ENCODE measurements at regions not wholly inside any gene's neighbourhood (a gene's known extent, or its start where the extent isn't known, plus 50 kb on each side); places are given as distances from the start of the nearest gene placed in this dataset.

DNA sequence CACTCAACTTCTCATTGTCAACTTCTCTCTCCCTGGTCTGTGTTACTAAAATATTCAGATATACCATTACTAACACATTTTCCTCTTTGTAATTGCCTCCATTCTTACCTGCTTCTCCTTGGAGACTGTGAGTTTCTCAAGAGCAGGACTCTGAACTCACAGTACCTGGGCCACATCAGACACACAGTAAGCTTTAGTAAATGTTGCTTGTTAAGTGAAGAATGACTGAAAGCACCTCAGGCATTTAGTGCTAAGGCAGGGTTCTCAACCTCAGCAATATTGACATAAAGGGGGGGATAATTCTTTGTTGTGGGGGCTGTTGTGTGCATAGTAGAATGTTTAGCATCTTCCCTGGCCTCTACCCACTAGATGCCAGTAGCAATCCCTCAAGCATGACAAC lies 72.0 kb upstream of the RAB11FIP2 start:
- Histone ChIP-seq H2BK15ac (replicated peaks; ENCODE audit: low read depth) (no peak overlapping the region), H3K56ac (ENCODE audit: low read length) (no peak overlapping the region), H3K23ac (ENCODE audit: low read length) (no peak overlapping the region), H4K5ac (ENCODE audit: low read length) (no peak overlapping the region), H3K27me3 (ENCODE audit: insufficient read depth, low read length, poor library complexity) (no peaks in the 10 kb centered on the region), H4K8ac (ENCODE audit: low read depth, low read length) (no peak overlapping the region), H2BK5ac (ENCODE audit: low read length) (no peak overlapping the region), H3K9ac (ENCODE audit: low read length) (no peak overlapping the region), H3K27ac (ENCODE audit: low read depth, low read length) (no peak overlapping the region), H2AK5ac (ENCODE audit: low read length) (no peak overlapping the region), H3K36me3 (ENCODE audit: control insufficient read depth, insufficient read depth, low read length) (no peaks in the 10 kb centered on the region), H3K4ac (ENCODE audit: low read depth, low read length) (no peak overlapping the region), H2BK120ac (ENCODE audit: low read depth, low read length) (no peak overlapping the region), H3K4me2 (ENCODE audit: low read length) (no peak overlapping the region), H3K18ac (ENCODE audit: low read length) (no peak overlapping the region), H3K4me1 (ENCODE audit: control insufficient read depth, low read depth, low read length) (no peaks in the 10 kb centered on the region), H3K4me3 (ENCODE audit: low read length) (no peak overlapping the region), H3K79me1 (ENCODE audit: low read length) (no peaks in the 10 kb centered on the region), H3K79me2 (ENCODE audit: control insufficient read depth, insufficient read depth, low read length) (no peaks in the 10 kb centered on the region)
- DNase-seq: no peak

DNA sequence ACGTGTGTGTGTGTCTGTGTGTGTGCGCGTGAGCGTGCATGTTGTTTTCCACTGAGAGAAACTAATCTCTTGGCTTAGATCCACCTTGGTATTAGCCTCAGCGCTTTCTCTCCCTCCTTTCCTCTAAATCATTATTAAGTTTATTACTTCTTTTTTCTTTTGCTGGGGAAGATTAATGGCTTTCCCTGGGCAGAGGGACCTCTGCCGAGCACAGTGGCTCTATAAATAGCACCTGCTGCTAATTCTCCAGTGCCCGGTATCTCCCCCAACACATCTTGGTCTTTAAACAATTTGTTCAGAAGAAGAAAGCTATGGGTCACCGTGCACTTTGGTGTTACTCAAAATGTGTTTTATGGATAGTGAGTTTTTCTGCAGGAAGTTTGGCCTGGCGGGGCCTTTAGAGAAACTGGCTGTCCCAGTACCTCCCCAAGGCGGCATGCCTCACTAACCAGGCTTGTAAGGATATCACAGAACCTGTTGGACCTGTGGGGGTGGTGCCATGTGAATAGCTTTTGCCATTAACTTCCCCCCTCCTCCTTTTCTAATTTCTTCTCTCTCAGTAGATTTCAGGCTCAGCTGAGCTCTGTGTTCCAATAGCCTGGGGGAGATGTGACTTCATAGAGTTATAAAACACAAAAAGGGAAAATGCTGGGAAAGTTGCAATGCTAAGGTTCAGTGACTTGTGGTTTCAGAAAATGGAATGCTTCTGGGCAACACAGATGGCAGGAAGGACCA lies 70.1 kb upstream of the RAB11FIP2 start:
- Histone ChIP-seq H4K5ac (ENCODE audit: low read length) (no peak overlapping the region), H3K9ac (ENCODE audit: low read length) (no peak overlapping the region), H3K36me3 (ENCODE audit: control insufficient read depth, insufficient read depth, low read length) (no peaks in the 10 kb centered on the region), H3K4ac (ENCODE audit: low read depth, low read length) (no peak overlapping the region), H3K79me2 (ENCODE audit: control insufficient read depth, insufficient read depth, low read length) (no peaks in the 10 kb centered on the region), H3K4me1 (ENCODE audit: control insufficient read depth, low read depth, low read length) (no peaks in the 10 kb centered on the region), H2BK5ac (ENCODE audit: low read length) (no peak overlapping the region), H2BK120ac (ENCODE audit: low read depth, low read length) (no peak overlapping the region), H3K4me3 (ENCODE audit: low read length) (no peak overlapping the region), H3K79me1 (ENCODE audit: low read length) (no peaks in the 10 kb centered on the region), H3K4me2 (ENCODE audit: low read length) (no peak overlapping the region), H3K23ac (ENCODE audit: low read length) (no peak overlapping the region), H2BK15ac (replicated peaks; ENCODE audit: low read depth) (no peak overlapping the region), H3K27me3 (ENCODE audit: insufficient read depth, low read length, poor library complexity) (no peaks in the 10 kb centered on the region), H2AK5ac (ENCODE audit: low read length) (no peak overlapping the region), H3K18ac (ENCODE audit: low read length) (no peak overlapping the region), H4K8ac (ENCODE audit: low read depth, low read length) (no peak overlapping the region), H3K27ac (ENCODE audit: low read depth, low read length) (no peak overlapping the region), H3K56ac (ENCODE audit: low read length) (no peak overlapping the region)
- no peak for DNase-seq
- WGBS (ENCODE audit: extremely low coverage, insufficient coverage, low lambda C conversion rate): no CpG with 5 or more reads among the region's 10 CpGs

DNA sequence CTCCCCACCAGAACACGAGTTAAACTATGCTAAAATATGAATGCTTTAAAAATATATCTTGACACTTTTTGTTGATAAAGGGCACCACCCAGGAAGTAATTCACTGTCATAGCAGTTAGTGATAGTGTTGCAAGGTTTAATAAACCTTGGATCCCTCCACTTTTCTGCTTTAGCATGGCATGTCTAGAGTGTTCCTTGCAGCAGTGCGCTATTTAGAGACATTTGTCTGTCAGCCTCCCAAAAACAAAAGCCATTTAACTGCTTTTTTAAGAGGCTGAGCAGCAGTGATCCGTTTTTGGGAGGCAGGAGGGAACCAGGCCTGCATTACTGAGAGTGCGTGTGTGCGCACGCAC lies 69.6 kb upstream of the RAB11FIP2 start:
- no peak for DNase-seq
- Histone ChIP-seq H2BK5ac (ENCODE audit: low read length) (no peak overlapping the region), H3K4me2 (ENCODE audit: low read length) (no peak overlapping the region), H2BK15ac (replicated peaks; ENCODE audit: low read depth) (no peak overlapping the region), H3K9ac (ENCODE audit: low read length) (no peak overlapping the region), H4K5ac (ENCODE audit: low read length) (no peak overlapping the region), H3K18ac (ENCODE audit: low read length) (no peak overlapping the region), H3K36me3 (ENCODE audit: control insufficient read depth, insufficient read depth, low read length) (no peaks in the 10 kb centered on the region), H2AK5ac (ENCODE audit: low read length) (no peak overlapping the region), H3K79me2 (ENCODE audit: control insufficient read depth, insufficient read depth, low read length) (no peaks in the 10 kb centered on the region), H3K27me3 (ENCODE audit: insufficient read depth, low read length, poor library complexity) (no peaks in the 10 kb centered on the region), H2BK120ac (ENCODE audit: low read depth, low read length) (no peak overlapping the region), H3K79me1 (ENCODE audit: low read length) (no peaks in the 10 kb centered on the region), H4K8ac (ENCODE audit: low read depth, low read length) (no peak overlapping the region), H3K4me1 (ENCODE audit: control insufficient read depth, low read depth, low read length) (no peaks in the 10 kb centered on the region), H3K23ac (ENCODE audit: low read length) (no peak overlapping the region), H3K27ac (ENCODE audit: low read depth, low read length) (no peak overlapping the region), H3K4ac (ENCODE audit: low read depth, low read length) (no peak overlapping the region), H3K56ac (ENCODE audit: low read length) (no peak overlapping the region), H3K4me3 (ENCODE audit: low read length) (no peak overlapping the region)
- WGBS (ENCODE audit: extremely low coverage, insufficient coverage, low lambda C conversion rate): no CpG with 5 or more reads among the region's 6 CpGs

DNA sequence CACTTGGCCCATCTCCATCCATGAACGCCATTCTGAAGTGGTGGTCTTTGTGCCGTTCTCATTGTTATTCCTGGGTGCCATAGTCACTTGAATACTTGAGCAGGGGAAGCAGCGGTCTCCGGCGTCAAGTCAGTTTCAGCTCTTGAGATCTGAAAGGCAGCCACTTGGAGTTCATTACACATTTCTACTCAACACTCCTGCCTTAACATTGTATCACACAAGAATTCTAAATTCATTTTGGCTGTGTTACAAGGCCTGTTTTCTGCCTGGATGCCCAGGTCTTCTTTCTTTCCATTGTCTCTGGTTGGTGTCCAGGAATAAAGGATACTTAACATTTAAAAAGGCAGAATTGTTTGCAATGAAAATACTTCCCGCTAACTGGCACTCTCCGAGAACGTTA lies 69.0 kb upstream of the RAB11FIP2 start:
- Histone ChIP-seq H3K4me3 (ENCODE audit: low read length) (no peak overlapping the region), H2AK5ac (ENCODE audit: low read length) (no peak overlapping the region)

DNA sequence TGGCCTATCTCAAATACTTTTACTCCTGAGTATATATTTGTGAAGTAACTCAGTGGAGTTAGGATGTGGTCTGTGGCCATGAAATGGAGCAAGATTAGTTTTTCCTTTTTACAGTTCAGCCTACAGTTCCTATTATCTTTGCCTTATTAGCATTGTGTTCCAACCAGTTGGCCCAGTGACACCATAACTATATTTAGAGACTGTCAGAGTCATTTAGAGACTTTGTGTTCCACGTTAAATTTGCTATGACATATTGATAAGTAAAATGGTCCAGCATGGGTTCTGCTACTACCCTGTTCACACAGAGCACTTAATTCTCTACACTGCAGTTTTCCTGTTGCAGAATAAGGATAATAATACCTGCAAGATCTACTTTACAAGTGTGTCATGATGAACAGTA lies 68.3 kb upstream of the RAB11FIP2 start:
- Histone ChIP-seq H2BK15ac (replicated peaks; ENCODE audit: low read depth) (no peak overlapping the region), H3K79me2 (ENCODE audit: control insufficient read depth, insufficient read depth, low read length) (no peaks in the 10 kb centered on the region), H3K27me3 (ENCODE audit: insufficient read depth, low read length, poor library complexity) (no peaks in the 10 kb centered on the region), H3K4me3 (ENCODE audit: low read length) (no peak overlapping the region), H3K4me1 (ENCODE audit: control insufficient read depth, low read depth, low read length) (no peaks in the 10 kb centered on the region), H3K36me3 (ENCODE audit: control insufficient read depth, insufficient read depth, low read length) (no peaks in the 10 kb centered on the region), H3K23ac (ENCODE audit: low read length) (no peak overlapping the region), H3K18ac (ENCODE audit: low read length) (no peak overlapping the region), H3K79me1 (ENCODE audit: low read length) (no peaks in the 10 kb centered on the region), H3K4ac (ENCODE audit: low read depth, low read length) (no peak overlapping the region), H4K5ac (ENCODE audit: low read length) (no peak overlapping the region), H4K8ac (ENCODE audit: low read depth, low read length) (no peak overlapping the region), H3K4me2 (ENCODE audit: low read length) (no peak overlapping the region), H2BK120ac (ENCODE audit: low read depth, low read length) (no peak overlapping the region), H3K27ac (ENCODE audit: low read depth, low read length) (no peak overlapping the region), H2AK5ac (ENCODE audit: low read length) (no peak overlapping the region), H2BK5ac (ENCODE audit: low read length) (no peak overlapping the region), H3K56ac (ENCODE audit: low read length) (no peak overlapping the region), H3K9ac (ENCODE audit: low read length) (no peak overlapping the region)
- no CpG with 5 or more reads among the region's 1 CpG for WGBS (ENCODE audit: extremely low coverage, insufficient coverage, low lambda C conversion rate)
- DNase-seq: no peak

More for the DNA sequence above, 69.0 kb upstream of the RAB11FIP2 start:
- no peaks in the 10 kb centered on the region for H3K4me1 ChIP-seq (ENCODE audit: control insufficient read depth, low read depth, low read length)
- H3K4me2 ChIP-seq (ENCODE audit: low read length): no peak overlapping the region
- no peaks in the 10 kb centered on the region for H3K27me3 ChIP-seq (ENCODE audit: insufficient read depth, low read length, poor library complexity)
- H2BK5ac ChIP-seq (ENCODE audit: low read length): no peak overlapping the region
- H3K18ac ChIP-seq (ENCODE audit: low read length): no peak overlapping the region
- no peaks in the 10 kb centered on the region for H3K36me3 ChIP-seq (ENCODE audit: control insufficient read depth, insufficient read depth, low read length)
- H2BK120ac ChIP-seq (ENCODE audit: low read depth, low read length): no peak overlapping the region
- H3K79me2 ChIP-seq (ENCODE audit: control insufficient read depth, insufficient read depth, low read length): no peaks in the 10 kb centered on the region
- no peak overlapping the region for H4K5ac ChIP-seq (ENCODE audit: low read length)
- no peak overlapping the region for H3K4ac ChIP-seq (ENCODE audit: low read depth, low read length)
- no CpG with 5 or more reads among the region's 8 CpGs for WGBS (ENCODE audit: extremely low coverage, insufficient coverage, low lambda C conversion rate)
- H3K79me1 ChIP-seq (ENCODE audit: low read length): no peaks in the 10 kb centered on the region
- no peak overlapping the region for H3K27ac ChIP-seq (ENCODE audit: low read depth, low read length)
- no peak overlapping the region for H3K56ac ChIP-seq (ENCODE audit: low read length)
- H3K9ac ChIP-seq (ENCODE audit: low read length): no peak overlapping the region
- no peak for DNase-seq
- H3K23ac ChIP-seq (ENCODE audit: low read length): no peak overlapping the region
- H4K8ac ChIP-seq (ENCODE audit: low read depth, low read length): no peak overlapping the region
- H2BK15ac ChIP-seq (replicated peaks; ENCODE audit: low read depth): no peak overlapping the region

DNA sequence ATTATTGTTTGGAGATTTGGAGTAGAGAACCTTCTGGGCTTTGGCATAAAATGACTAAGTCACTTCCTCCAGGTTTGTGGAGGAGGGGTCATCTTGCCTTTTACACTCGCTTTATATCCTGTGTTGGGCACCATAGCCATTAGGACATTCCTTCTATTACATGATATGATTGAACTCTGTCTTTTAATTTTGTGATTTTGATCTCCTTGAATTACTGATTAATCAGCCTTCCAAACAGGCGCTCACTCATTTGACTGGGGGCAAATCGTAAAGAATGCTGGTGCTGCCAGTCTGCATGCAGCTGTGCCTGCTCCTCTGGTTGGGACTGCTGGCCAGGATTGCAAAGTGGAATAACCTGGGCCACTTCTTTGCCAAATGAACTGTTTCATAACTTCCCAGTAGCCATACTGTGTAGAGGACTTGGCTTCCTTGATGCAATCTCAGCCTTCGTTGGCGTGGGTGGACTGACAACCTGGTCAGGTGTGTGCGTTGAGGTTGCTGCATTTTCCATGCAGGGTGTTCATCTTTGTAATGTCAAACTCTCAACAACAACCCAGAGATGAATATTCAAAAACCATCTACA lies 65.9 kb upstream of the RAB11FIP2 start:
- no peak overlapping the region for H3K18ac ChIP-seq (ENCODE audit: low read length)
- peak overlapping the region; percentile 45 for H3K23ac ChIP-seq (ENCODE audit: low read length)
- H3K4me1 ChIP-seq (ENCODE audit: control insufficient read depth, low read depth, low read length): no peaks in the 10 kb centered on the region
- H3K56ac ChIP-seq (ENCODE audit: low read length): no peak overlapping the region
- H3K27me3 ChIP-seq (ENCODE audit: insufficient read depth, low read length, poor library complexity): no peaks in the 10 kb centered on the region
- no peak overlapping the region for H2BK120ac ChIP-seq (ENCODE audit: low read depth, low read length)
- H3K4me3 ChIP-seq (ENCODE audit: low read length): no peak overlapping the region
- no peaks in the 10 kb centered on the region for H3K36me3 ChIP-seq (ENCODE audit: control insufficient read depth, insufficient read depth, low read length)
- WGBS (ENCODE audit: extremely low coverage, insufficient coverage, low lambda C conversion rate): no CpG with 5 or more reads among the region's 6 CpGs
- H3K9ac ChIP-seq (ENCODE audit: low read length): no peak overlapping the region
- H2BK15ac ChIP-seq (replicated peaks; ENCODE audit: low read depth): no peak overlapping the region
- H4K5ac ChIP-seq (ENCODE audit: low read length): no peak overlapping the region
- H3K4me2 ChIP-seq (ENCODE audit: low read length): no peak overlapping the region
- no peak overlapping the region for H3K27ac ChIP-seq (ENCODE audit: low read depth, low read length)
- no peaks in the 10 kb centered on the region for H3K79me2 ChIP-seq (ENCODE audit: control insufficient read depth, insufficient read depth, low read length)
- no peak for DNase-seq
- no peak overlapping the region for H4K8ac ChIP-seq (ENCODE audit: low read depth, low read length)
- no peak overlapping the region for H2AK5ac ChIP-seq (ENCODE audit: low read length)
- no peak overlapping the region for H3K4ac ChIP-seq (ENCODE audit: low read depth, low read length)
- H2BK5ac ChIP-seq (ENCODE audit: low read length): no peak overlapping the region
- no peaks in the 10 kb centered on the region for H3K79me1 ChIP-seq (ENCODE audit: low read length)

All from mesendoderm (in vitro differentiated cells).